ENCODE measurements at regions not wholly inside any gene's neighbourhood (a gene's known extent, or its start where the extent isn't known, plus 50 kb on each side); places are given as distances from the start of the nearest gene placed in this dataset.

GRCh38 chr2:157024129-157024528, 233.4 kb upstream of the GALNT5 start:
- BruUV-seq (replicated peaks), result no TSS peak
- H2AFZ ChIP-seq (ENCODE audit: low read length), result no peak overlapping the region
- no peaks in the 10 kb centered on the region for H3K36me3 ChIP-seq (replicated peaks in 1 of 2; ENCODE audit: control insufficient read depth in 1 of 2, insufficient read depth in 2 of 2, low read length in 2 of 2)
- 8% methylated on average over 5 of the region's 5 CpGs for WGBS (ENCODE audit: low lambda C conversion rate)
- no peak overlapping the region for H3K9ac ChIP-seq (ENCODE audit: insufficient read depth, low read depth, low read length)
- H3K27me3 ChIP-seq (ENCODE audit: control insufficient read depth in 1 of 2, insufficient read depth in 2 of 2, low read length in 2 of 2), result no peaks in the 10 kb centered on the region
- in situ Hi-C loops (cut with HindIII; ENCODE audit: extremely low pct_ligation_motif_present, low pct_unique_long_range_greater_than_20kb) (no loop called here), intact Hi-C loops (cut with micrococcal nuclease; ENCODE audit: unreplicated experiment) (no loop called here)
- ATAC-seq, result no peak
- H3K27ac ChIP-seq (ENCODE audit: extremely low read length, insufficient read depth, low read length), result no peak overlapping the region
- H4K20me1 ChIP-seq (ENCODE audit: insufficient read depth, low read length), result no peaks in the 10 kb centered on the region
- peaks cover 42% of the 10 kb centered on the region for H3K9me3 ChIP-seq (ENCODE audit: low read length)
- H3K4me2 ChIP-seq (ENCODE audit: low read depth, low read length), result no peak overlapping the region
- no peaks in the 10 kb centered on the region for H3K4me1 ChIP-seq (ENCODE audit: insufficient read depth, low read length)
- FAIRE-seq, result no peak
- H3K79me2 ChIP-seq (ENCODE audit: insufficient read depth, low read length), result no peaks in the 10 kb centered on the region
- peak; percentile 5 for DNase-seq (ENCODE audit: low spot score)
- TF ChIP-seq ZBTB7A (CRISPR knock-in tag; IDR thresholded peaks at IDR 0.05), result no peak
- 0 out of 2 replicates have a peak, but pooled peaks have one; percentile 27 for TF ChIP-seq SIX4 (CRISPR knock-in tag; IDR thresholded peaks at IDR 0.05)
- TF ChIP-seq HNF4A (CRISPR knock-in tag; IDR thresholded peaks at IDR 0.05), result peak; percentile 51; the same call in 1 of the 2 replicates
- CTCF ChIA-PET (ENCODE audit: low intra/inter-chr PET ratio, low total read pairs), result no interaction called here
- no peak overlapping the region for H3K4me3 ChIP-seq (replicated peaks in 1 of 3; ENCODE audit: insufficient read depth in 1 of 3, low read depth in 2 of 3, low read length in 3 of 3)
- POLR2A ChIA-PET, result no interaction called here

GRCh38 chr2:157032017-157032416, 225.5 kb upstream of the GALNT5 start:
- Histone ChIP-seq H3K4me1 (ENCODE audit: insufficient read depth, low read length) (no peaks in the 10 kb centered on the region), H3K9ac (ENCODE audit: insufficient read depth, low read depth, low read length) (no peak overlapping the region), H3K9me3 (ENCODE audit: low read length) (no peaks in the 10 kb centered on the region), H3K4me2 (ENCODE audit: low read depth, low read length) (no peak overlapping the region), H3K36me3 (replicated peaks in 1 of 2; ENCODE audit: control insufficient read depth in 1 of 2, insufficient read depth in 2 of 2, low read length in 2 of 2) (no peaks in the 10 kb centered on the region), H3K27ac (ENCODE audit: extremely low read length, insufficient read depth, low read length) (no peak overlapping the region), H3K79me2 (ENCODE audit: insufficient read depth, low read length) (no peaks in the 10 kb centered on the region), H4K20me1 (ENCODE audit: insufficient read depth, low read length) (no peaks in the 10 kb centered on the region), H2AFZ (ENCODE audit: low read length) (no peak overlapping the region), H3K4me3 (replicated peaks in 1 of 3; ENCODE audit: insufficient read depth in 1 of 3, low read depth in 2 of 3, low read length in 3 of 3) (no peak overlapping the region), H3K27me3 (ENCODE audit: control insufficient read depth in 1 of 2, insufficient read depth in 2 of 2, low read length in 2 of 2) (no peaks in the 10 kb centered on the region)
- in situ Hi-C loops (cut with HindIII; ENCODE audit: extremely low pct_ligation_motif_present, low pct_unique_long_range_greater_than_20kb), result no loop called here
- WGBS (ENCODE audit: low lambda C conversion rate), result 33% methylated on average over 2 of the region's 2 CpGs
- FAIRE-seq, result no peak
- ChIA-PET CTCF (ENCODE audit: low intra/inter-chr PET ratio, low total read pairs) (no interaction called here), POLR2A (no interaction called here)
- intact Hi-C loops (cut with micrococcal nuclease; ENCODE audit: unreplicated experiment), result no loop called here
- DNase-seq (ENCODE audit: low spot score), result peak; percentile 46
- no peak for ATAC-seq
- no TSS peak for BruUV-seq (replicated peaks)
- TF ChIP-seq TCF7 (IDR thresholded peaks at IDR 0.05; ENCODE audit: low read depth) (no peak), KLF9 (CRISPR knock-in tag; IDR thresholded peaks at IDR 0.05; ENCODE audit: low read depth) (no peak), SRSF9 (IDR thresholded peaks at IDR 0.05; ENCODE audit: borderline replicate concordance, insufficient read depth, low read depth, low read length, poor library complexity, severe bottlenecking) (no peak), RNF2 (conservative IDR thresholded peaks at IDR 0.05; ENCODE audit: low read depth) (no peak), AHR (CRISPR knock-in tag; IDR thresholded peaks at IDR 0.05) (no peak), ZNF44 (CRISPR knock-in tag; IDR thresholded peaks at IDR 0.05) (no peak), ZNF329 (CRISPR knock-in tag; IDR thresholded peaks at IDR 0.05; ENCODE audit: low read depth) (no peak), ZFY (CRISPR knock-in tag; IDR thresholded peaks at IDR 0.05) (no peak), ZNF362 (CRISPR knock-in tag; IDR thresholded peaks at IDR 0.05; ENCODE audit: borderline replicate concordance) (no peak), ZNF276 (CRISPR knock-in tag; IDR thresholded peaks at IDR 0.05; ENCODE audit: low read depth) (no peak), MIXL1 (CRISPR knock-in tag; IDR thresholded peaks at IDR 0.05) (no peak), HNF1B (CRISPR knock-in tag; IDR thresholded peaks at IDR 0.05) (no peak), TAF1 (CRISPR knock-in tag; IDR thresholded peaks at IDR 0.05) (no peak), ZNF282 (IDR thresholded peaks at IDR 0.05; ENCODE audit: partially characterized antibody) (no peak), MXI1 (IDR thresholded peaks at IDR 0.05; ENCODE audit: borderline replicate concordance, low read depth, low read length) (no peak)

Data from HepG2 (cell line).